Keratinocyte (primary cell): ENCODE measurements at regions not wholly inside any gene's neighbourhood (a gene's known extent, or its start where the extent isn't known, plus 50 kb on each side); places are given as distances from the start of the nearest gene placed in this dataset.

Experiments used
- DNase-seq: peaks from one replicate; pipeline ENCODE4 v3.0.0-alpha.2; 2011; ENCODE audit warnings: low read depth, missing footprints, low spot score
- FAIRE-seq: peaks from 2 replicates; lab custom pipeline; 2011; peaks lifted over from hg19 to GRCh38; lab: Jason Lieb, UNC
- H2AFZ ChIP-seq: 2 replicates; pipeline ENCODE4 v1.6.0; 2012; ENCODE audit warnings: low read length, control low read depth, inconsistent platforms; ENCODE audit not compliant: control insufficient read depth
- H3K27ac ChIP-seq: 2 replicates; pipeline ENCODE4 v1.5.1; 2011; ENCODE audit warnings: low read length; ENCODE audit not compliant: control insufficient read depth, insufficient read depth
- H3K27me3 ChIP-seq: 3 replicates; pipeline ENCODE4 v1.6.0; 2011; ENCODE audit warnings: low read length; ENCODE audit not compliant: control insufficient read depth, insufficient read depth; ENCODE audit errors: extremely low read depth
- H3K36me3 ChIP-seq, 2 experiments: 2 replicates in 1 of 2; 3 replicates in 1 of 2; pipeline ENCODE4 v1.5.1; 2011; ENCODE audit warnings: low read length in 2 of 2, mild to moderate bottlenecking in 1 of 2; ENCODE audit not compliant: control insufficient read depth in 2 of 2, insufficient read depth in 2 of 2; ENCODE audit errors: extremely low read depth in 1 of 2
- H3K4me1 ChIP-seq: 3 replicates; pipeline ENCODE4 v1.5.1; 2011; ENCODE audit warnings: low read length; ENCODE audit not compliant: control insufficient read depth, insufficient read depth; ENCODE audit errors: extremely low read depth
- H3K4me2 ChIP-seq: 3 replicates; pipeline ENCODE4 v1.6.0; 2011; ENCODE audit warnings: low read depth, low read length; ENCODE audit not compliant: control insufficient read depth, insufficient read depth; ENCODE audit errors: extremely low read depth
- H3K4me3 ChIP-seq, 3 experiments: fragments of 200-600 bp in 1 of 3; sonication (generic) in 1 of 3; 2 replicates in 2 of 3; 3 replicates in 1 of 3; pipeline ENCODE4 v1.5.1; 2011 to 2016; ENCODE audit warnings: low read length in 3 of 3, mild to moderate bottlenecking in 3 of 3, control low read depth in 2 of 3, inconsistent platforms in 1 of 3, low read depth in 1 of 3, mixed read lengths in 1 of 3, mixed run types in 1 of 3, moderate library complexity in 1 of 3; ENCODE audit not compliant: control insufficient read depth in 2 of 3, insufficient read depth in 2 of 3; ENCODE audit errors: extremely low read depth in 1 of 3
- H3K79me2 ChIP-seq: 2 replicates; pipeline ENCODE4 v1.6.0; 2012; ENCODE audit warnings: low read length; ENCODE audit not compliant: control insufficient read depth, insufficient read depth
- H3K9ac ChIP-seq: 3 replicates; pipeline ENCODE4 v1.6.0; 2011; ENCODE audit warnings: low read length; ENCODE audit not compliant: control insufficient read depth, insufficient read depth; ENCODE audit errors: extremely low read depth
- H3K9me1 ChIP-seq: 3 replicates; pipeline ENCODE4 v1.6.0; 2011; ENCODE audit warnings: low read length; ENCODE audit not compliant: control insufficient read depth, insufficient read depth; ENCODE audit errors: extremely low read depth
- H3K9me3 ChIP-seq: 2 replicates; pipeline ENCODE4 v1.5.1; 2012; ENCODE audit warnings: low read depth, low read length; ENCODE audit not compliant: control insufficient read depth
- H4K20me1 ChIP-seq: 3 replicates; pipeline ENCODE4 v1.6.0; 2011; ENCODE audit warnings: low read length; ENCODE audit not compliant: control insufficient read depth, insufficient read depth; ENCODE audit errors: extremely low read depth
- CTCF ChIP-seq, 3 experiments: IDR thresholded peaks in 1 of 3; conservative IDR thresholded peaks in 1 of 3; optimal IDR thresholded peaks in 1 of 3; 2 replicates in 2 of 3; 3 replicates in 1 of 3; pipeline versions ENCODE3 to v1.5.1; 2011; ENCODE audit warnings: low read length in 3 of 3, mild to moderate bottlenecking in 3 of 3, moderate library complexity in 2 of 3, control low read depth in 1 of 3, inconsistent platforms in 1 of 3; ENCODE audit not compliant: insufficient read depth in 2 of 3; ENCODE audit errors: extremely low read depth in 1 of 3
- EZH2 ChIP-seq: IDR thresholded peaks from one replicate; pipeline ENCODE4 v1.6.1; 2012; ENCODE audit warnings: inconsistent platforms, mild to moderate bottlenecking, low read length, moderate library complexity
- dilution Hi-C: fragments of 300-500 bp; cut with MboI; formaldehyde crosslinking; loops from one replicate; pipeline ENCODE4 v1.7.0; 2020; ENCODE audit warnings: low sequenced_read_pairs; ENCODE audit not compliant: extremely low pct_ligation_motif_present

DNA sequence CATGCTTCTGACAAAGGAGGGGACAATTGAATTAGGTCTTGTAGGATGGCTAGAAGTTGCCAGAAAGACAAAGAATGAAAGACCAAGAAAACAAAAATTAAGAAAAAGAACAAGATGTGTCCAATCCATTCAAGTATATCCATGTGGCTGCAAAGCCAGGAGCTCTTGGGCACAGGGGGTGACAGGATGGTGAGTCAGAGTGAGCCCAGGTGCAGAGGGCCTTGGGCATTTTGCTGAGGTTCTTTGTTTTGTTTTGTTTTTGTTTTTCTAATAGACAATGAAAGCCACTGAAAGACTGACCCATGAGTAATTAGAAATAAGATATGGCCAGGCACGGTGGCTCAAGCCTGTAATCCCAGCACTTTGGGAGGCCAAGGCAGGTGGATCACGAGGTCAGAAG lies 104.6 kb upstream of the KLHL29 start:
- no peak overlapping the region for H3K4me3 ChIP-seq
- TF ChIP-seq CTCF (optimal IDR thresholded peaks at IDR 0.05 in 1 of 3, IDR thresholded peaks at IDR 0.05 in 1 of 3, conservative IDR thresholded peaks at IDR 0.05 in 1 of 3; ENCODE audit: extremely low read depth in 1 of 3, insufficient read depth in 2 of 3, low read length in 3 of 3): no peak
- TF ChIP-seq EZH2: no peak
- no peaks in the 10 kb centered on the region for H3K27me3 ChIP-seq
- no peaks in the 10 kb centered on the region for H3K36me3 ChIP-seq
- dilution Hi-C loops: no loop called here
- H3K9ac ChIP-seq: no peak overlapping the region
- H3K79me2 ChIP-seq: no peaks in the 10 kb centered on the region
- H3K27ac ChIP-seq: no peak overlapping the region
- no peaks in the 10 kb centered on the region for H3K9me3 ChIP-seq
- H2AFZ ChIP-seq: no peak overlapping the region
- no peaks in the 10 kb centered on the region for H3K9me1 ChIP-seq
- H4K20me1 ChIP-seq: no peaks in the 10 kb centered on the region
- DNase-seq: no peak
- no peak overlapping the region for H3K4me2 ChIP-seq
- FAIRE-seq: no peak
- H3K4me1 ChIP-seq: no peaks in the 10 kb centered on the region

DNA sequence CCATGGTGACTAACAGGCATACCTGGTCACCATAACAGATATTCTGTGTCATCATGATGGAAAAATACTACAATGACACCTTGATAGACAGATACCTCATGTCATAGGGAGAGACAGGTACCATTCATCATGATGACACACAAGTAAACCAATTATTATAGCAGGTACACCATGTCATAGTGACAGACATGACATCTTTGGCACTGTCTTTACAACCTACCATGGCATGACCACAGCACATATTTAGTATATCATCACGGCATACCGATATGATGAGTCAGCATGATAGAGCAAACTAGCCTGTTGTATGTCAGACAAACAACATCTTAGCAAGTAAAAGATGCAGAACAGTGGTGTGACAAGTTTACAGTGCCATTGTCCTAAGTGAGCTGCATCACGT lies 101.3 kb upstream of the KLHL29 start:
- no peaks in the 10 kb centered on the region for H3K9me1 ChIP-seq
- no peaks in the 10 kb centered on the region for H3K27me3 ChIP-seq
- no peak for TF ChIP-seq EZH2
- no peak for TF ChIP-seq CTCF (optimal IDR thresholded peaks at IDR 0.05 in 1 of 3, IDR thresholded peaks at IDR 0.05 in 1 of 3, conservative IDR thresholded peaks at IDR 0.05 in 1 of 3; ENCODE audit: extremely low read depth in 1 of 3, insufficient read depth in 2 of 3, low read length in 3 of 3)
- H3K27ac ChIP-seq: no peak overlapping the region
- H3K79me2 ChIP-seq: no peaks in the 10 kb centered on the region
- H3K9me3 ChIP-seq: no peaks in the 10 kb centered on the region
- H3K36me3 ChIP-seq: no peaks in the 10 kb centered on the region
- no peaks in the 10 kb centered on the region for H4K20me1 ChIP-seq
- DNase-seq (peak; percentile 2), FAIRE-seq (no peak)
- H2AFZ ChIP-seq: no peak overlapping the region
- dilution Hi-C loops: no loop called here
- no peak overlapping the region for H3K4me3 ChIP-seq
- no peak overlapping the region for H3K4me2 ChIP-seq
- H3K4me1 ChIP-seq: no peaks in the 10 kb centered on the region
- no peak overlapping the region for H3K9ac ChIP-seq
